GM12872 (cell line): ENCODE measurements at regions not wholly inside any gene's neighbourhood (a gene's known extent, or its start where the extent isn't known, plus 50 kb on each side); places are given as distances from the start of the nearest gene placed in this dataset.

Experiments
- CTCF ChIP-seq: IDR thresholded peaks from 3 replicates; pipeline ENCODE4 v1.5.1; 2011; ENCODE audit warnings: low read depth, mild to moderate bottlenecking, low read length, moderate library complexity; ENCODE audit not compliant: insufficient read depth

- TF ChIP-seq CTCF, result no peak
Observed at GRCh38 chr14:87264796-87265195, 728.2 kb downstream of the GALC start.

GRCh38 chr14:87264272-87264785 is 728.7 kb downstream of the GALC start:
- no peak for TF ChIP-seq CTCF

GRCh38 chr14:87261621-87262020 is 731.4 kb downstream of the GALC start:
- TF ChIP-seq CTCF, result no peak

GRCh38 chr14:87260460-87260859 is 732.5 kb downstream of the GALC start:
- TF ChIP-seq CTCF, result no peak

GRCh38 chr14:87257421-87257820 is 735.6 kb downstream of the GALC start:
- no peak for TF ChIP-seq CTCF

GRCh38 chr14:87255058-87255457 is 737.9 kb downstream of the GALC start:
- no peak for TF ChIP-seq CTCF

- no peak for TF ChIP-seq CTCF
Observed at GRCh38 chr14:87254331-87254874, 738.6 kb downstream of the GALC start.
